A673 (cell line): ENCODE measurements at regions not wholly inside any gene's neighbourhood (a gene's known extent, or its start where the extent isn't known, plus 50 kb on each side); places are given as distances from the start of the nearest gene placed in this dataset.

Experiments
- BruUV-seq: library from RNA; stranded (reverse); fragments of 400-500 nt; replicated peaks from 2 replicates; lab custom pipeline; 2021; lab: Mats Ljungman, UMichigan
- CTCF ChIA-PET: fragments of 300-600 bp; sonication (Branson Sonifier 250); formaldehyde crosslinking; loops from one replicate; lab custom pipeline; 2022; ENCODE audit warnings: antibody characterized with exemption; lab: Charles Lee
- POLR2A ChIA-PET: fragments of 300-600 bp; sonication (Branson Sonifier 250); formaldehyde crosslinking; loops from one replicate; lab custom pipeline; 2022; ENCODE audit warnings: antibody characterized with exemption; ENCODE audit not compliant: low non-redundant PET; lab: Charles Lee
- DNase-seq: peaks from one replicate; pipeline ENCODE4 v3.0.0-alpha.2; 2015; ENCODE audit warnings: low spot score
- H3K27ac ChIP-seq: fragments of 200-600 bp; sonication (generic); 2 replicates; pipeline ENCODE4 v1.5.1; 2016; ENCODE audit warnings: mixed run types, low read depth, mild to moderate bottlenecking, mixed read lengths, antibody characterized with exemption, low read length; ENCODE audit not compliant: poor library complexity, severe bottlenecking
- H3K27me3 ChIP-seq: fragments of 200-600 bp; sonication (generic); replicated peaks from 2 replicates; pipeline ENCODE4 v1.6.1; 2017; ENCODE audit warnings: mixed run types, low read depth, mild to moderate bottlenecking, mixed read lengths, antibody characterized with exemption, low read length; ENCODE audit not compliant: insufficient read depth, poor library complexity
- H3K36me3 ChIP-seq: fragments of 200-600 bp; sonication (generic); 2 replicates; pipeline ENCODE4 v1.6.1; 2016; ENCODE audit warnings: mixed run types, mild to moderate bottlenecking, mixed read lengths, antibody characterized with exemption, low read length; ENCODE audit not compliant: insufficient read depth, poor library complexity, severe bottlenecking
- H3K4me1 ChIP-seq: fragments of 200-600 bp; sonication (generic); 2 replicates; pipeline ENCODE4 v1.6.1; 2017; ENCODE audit warnings: mixed run types, mild to moderate bottlenecking, mixed read lengths, antibody characterized with exemption, low read length; ENCODE audit not compliant: insufficient read depth, poor library complexity, severe bottlenecking
- H3K4me3 ChIP-seq: fragments of 200-600 bp; sonication (generic); 2 replicates; pipeline ENCODE4 v1.5.1; 2016; ENCODE audit warnings: low read depth, mixed run types, mild to moderate bottlenecking, mixed read lengths, low read length; ENCODE audit not compliant: poor library complexity, severe bottlenecking
- H3K9me3 ChIP-seq: fragments of 200-600 bp; sonication (generic); 2 replicates; pipeline ENCODE4 v1.6.1; 2016; ENCODE audit warnings: mixed run types, low read depth, mild to moderate bottlenecking, mixed read lengths, antibody characterized with exemption, low read length; ENCODE audit not compliant: poor library complexity, severe bottlenecking
- CTCF ChIP-seq: fragments of 300-800, 200-600 bp; sonication (generic); conservative IDR thresholded peaks from 2 replicates; pipeline ENCODE4 v1.5.1; 2017; ENCODE audit warnings: low read depth, mild to moderate bottlenecking, antibody characterized with exemption, low read length, moderate library complexity, mixed read lengths
- EZH2 ChIP-seq: fragments of 200-600 bp; sonication (generic); IDR thresholded peaks from 2 replicates; pipeline ENCODE4 v1.6.1; 2017; ENCODE audit warnings: borderline replicate concordance, low read depth, mild to moderate bottlenecking, mixed read lengths, antibody characterized with exemption, low read length; ENCODE audit not compliant: poor library complexity, severe bottlenecking
- intact Hi-C: fragments of 100-400 bp; cut with micrococcal nuclease; formaldehyde crosslinking; loops from one replicate; pipeline ENCODE4 v1.10.0; 2022; ENCODE audit not compliant: unreplicated experiment

- ChIA-PET POLR2A (no interaction called here), CTCF (no interaction called here)
- H3K36me3 ChIP-seq = no peaks in the 10 kb centered on the region
- intact Hi-C loops = no loop called here
- H3K9me3 ChIP-seq = no peaks in the 10 kb centered on the region
- no peaks in the 10 kb centered on the region for H3K4me1 ChIP-seq
- TF ChIP-seq CTCF (no peak), EZH2 (no peak)
- H3K27me3 ChIP-seq = no peaks in the 10 kb centered on the region
- no peak overlapping the region for H3K4me3 ChIP-seq
- no TSS peak for BruUV-seq
- no peak for DNase-seq
- no peak overlapping the region for H3K27ac ChIP-seq
Observed at GRCh38 chr6:95285881-95286280, 291.5 kb upstream of the MANEA start.

GRCh38 chr6:95286874-95287273 is 290.5 kb upstream of the MANEA start:
- no peak overlapping the region for H3K27ac ChIP-seq
- POLR2A ChIA-PET = no interaction called here
- intact Hi-C loops = no loop called here
- no peaks in the 10 kb centered on the region for H3K36me3 ChIP-seq
- no peaks in the 10 kb centered on the region for H3K27me3 ChIP-seq
- TF ChIP-seq CTCF (no peak), EZH2 (no peak)
- H3K4me3 ChIP-seq = no peak overlapping the region
- CTCF ChIA-PET = no interaction called here
- no TSS peak for BruUV-seq
- DNase-seq = peak; percentile 7
- no peaks in the 10 kb centered on the region for H3K4me1 ChIP-seq
- no peaks in the 10 kb centered on the region for H3K9me3 ChIP-seq

- no peaks in the 10 kb centered on the region for H3K4me1 ChIP-seq
- CTCF ChIA-PET = no interaction called here
- no TSS peak for BruUV-seq
- H3K9me3 ChIP-seq = no peaks in the 10 kb centered on the region
- TF ChIP-seq EZH2 (no peak), CTCF (no peak)
- intact Hi-C loops = no loop called here
- H3K4me3 ChIP-seq = no peak overlapping the region
- no peak overlapping the region for H3K27ac ChIP-seq
- no peak for DNase-seq
- H3K36me3 ChIP-seq = no peaks in the 10 kb centered on the region
- POLR2A ChIA-PET = no interaction called here
- no peaks in the 10 kb centered on the region for H3K27me3 ChIP-seq
Observed at GRCh38 chr6:95288251-95288650, 289.1 kb upstream of the MANEA start.
